Neural cell (in vitro differentiated cells): ENCODE measurements at regions not wholly inside any gene's neighbourhood (a gene's known extent, or its start where the extent isn't known, plus 50 kb on each side); places are given as distances from the start of the nearest gene placed in this dataset.

ENCODE experiments used
- H2AFZ ChIP-seq: fragments of 200-600, 300-800 bp; sonication (generic), shearing (Covaris generic); 2 replicates; pipeline ENCODE4 v1.6.0; 2014; ENCODE audit warnings: low read depth, mild to moderate bottlenecking, antibody characterized with exemption, low read length, moderate library complexity
- H3F3A ChIP-seq: fragments of 200-600 bp; shearing (Covaris generic); 2 replicates; pipeline ENCODE4 v1.6.1; 2016; ENCODE audit warnings: mild to moderate bottlenecking, moderate library complexity, mixed read lengths, antibody characterized with exemption, low read length; ENCODE audit not compliant: insufficient read depth, poor library complexity, severe bottlenecking
- H3K27ac ChIP-seq: fragments of 200-600, 300-800 bp; sonication (generic), shearing (Covaris generic); 2 replicates; pipeline ENCODE4 v1.5.1; 2014; ENCODE audit warnings: mild to moderate bottlenecking, low read length, moderate library complexity
- H3K27me3 ChIP-seq: fragments of 300-800, 200-600 bp; sonication (generic), shearing (Covaris generic); 2 replicates; pipeline ENCODE4 v1.6.0; 2014; ENCODE audit warnings: mild to moderate bottlenecking, low read depth, low read length, moderate library complexity; ENCODE audit not compliant: insufficient read depth
- H3K36me3 ChIP-seq: fragments of 300-800, 200-600 bp; sonication (generic), shearing (Covaris generic); 2 replicates; pipeline ENCODE4 v1.5.1; 2014; ENCODE audit warnings: mild to moderate bottlenecking, antibody characterized with exemption, low read length, moderate library complexity; ENCODE audit not compliant: insufficient read depth
- H3K4me2 ChIP-seq: fragments of 300-800, 200-600 bp; sonication (generic), shearing (Covaris generic); 2 replicates; pipeline ENCODE4 v1.6.0; 2014; ENCODE audit warnings: mild to moderate bottlenecking, low read length
- H3K4me3 ChIP-seq: fragments of 300-800, 200-600 bp; sonication (generic), shearing (Covaris generic); 2 replicates; pipeline ENCODE4 v1.5.1; 2014; ENCODE audit warnings: mild to moderate bottlenecking, low read length, moderate library complexity
- H3K79me2 ChIP-seq: fragments of 200-600 bp; shearing (Covaris generic); replicated peaks from 2 replicates; pipeline ENCODE4 v1.6.0; 2014; ENCODE audit warnings: mild to moderate bottlenecking, low read length, moderate library complexity; ENCODE audit not compliant: insufficient read depth
- H3K9ac ChIP-seq: fragments of 300-800, 200-600 bp; sonication (generic), shearing (Covaris generic); 2 replicates; pipeline ENCODE4 v1.6.1; 2016; ENCODE audit warnings: mild to moderate bottlenecking, low read length, mixed read lengths
- H3K9me2 ChIP-seq: fragments of 200-600 bp; shearing (Covaris generic); 2 replicates; pipeline ENCODE4 v1.6.1; 2016; ENCODE audit warnings: mild to moderate bottlenecking, low read length, mixed read lengths; ENCODE audit not compliant: insufficient read depth
- H3K9me3 ChIP-seq: fragments of 200-600, 300-800 bp; sonication (generic), shearing (Covaris generic); 2 replicates; pipeline ENCODE4 v1.6.1; 2016; ENCODE audit warnings: mild to moderate bottlenecking, mixed run types, low read length, moderate library complexity, mixed read lengths
- H4K20me1 ChIP-seq: fragments of 200-600 bp; shearing (Covaris generic); 2 replicates; pipeline ENCODE4 v1.6.1; 2016; ENCODE audit warnings: mild to moderate bottlenecking, mixed run types; ENCODE audit not compliant: insufficient read depth
- EP300 ChIP-seq: fragments of 450-650 bp; conservative IDR thresholded peaks from 2 replicates; pipeline ENCODE4 v1.6.1; 2014; ENCODE audit warnings: antibody characterized with exemption, mild to moderate bottlenecking, moderate library complexity; ENCODE audit not compliant: poor library complexity, severe bottlenecking
- EZH2 ChIP-seq: fragments of 200-600, 300-800 bp; shearing (Covaris generic), sonication (generic); IDR thresholded peaks from 2 replicates; pipeline ENCODE4 v1.6.1; 2014; ENCODE audit warnings: antibody characterized with exemption, low read length, borderline replicate concordance, mild to moderate bottlenecking; ENCODE audit not compliant: insufficient read depth, poor library complexity, severe bottlenecking
- MXI1 ChIP-seq: fragments of 450-650 bp; conservative IDR thresholded peaks from 2 replicates; pipeline ENCODE4 v1.6.1; 2014; ENCODE audit warnings: antibody characterized with exemption, mild to moderate bottlenecking; ENCODE audit not compliant: poor library complexity, severe bottlenecking
- POLR2AphosphoS5 ChIP-seq: IDR thresholded peaks from 2 replicates; pipeline ENCODE4 v1.6.1; 2012
- RAD21 ChIP-seq: fragments of 450-650 bp; conservative IDR thresholded peaks from 2 replicates; pipeline ENCODE4 v1.6.1; 2014; ENCODE audit warnings: antibody characterized with exemption, mild to moderate bottlenecking, moderate library complexity
- SMC3 ChIP-seq: fragments of 450-650 bp; conservative IDR thresholded peaks from 2 replicates; pipeline ENCODE4 v1.6.1; 2014; ENCODE audit warnings: antibody characterized with exemption, mild to moderate bottlenecking, moderate library complexity; ENCODE audit not compliant: poor library complexity
- TAF1 ChIP-seq: IDR thresholded peaks from 2 replicates; pipeline ENCODE4 v1.6.1; 2012; ENCODE audit warnings: low read depth
- TF ChIP-seq, protein P1 (sequence below): fragments of 450-650 bp; IDR thresholded peaks from 2 replicates; pipeline ENCODE4 v1.5.1; 2014; ENCODE audit warnings: antibody characterized with exemption, mild to moderate bottlenecking, moderate library complexity; ENCODE audit not compliant: poor library complexity, severe bottlenecking
- TF ChIP-seq, protein P2 (sequence below): IDR thresholded peaks from 2 replicates; pipeline ENCODE4 v1.6.1; 2012; ENCODE audit warnings: borderline replicate concordance

GRCh38 chr7:50858528-50859245 is 76.0 kb upstream of the GRB10 start:
- Histone ChIP-seq H3K36me3 (no peaks in the 10 kb centered on the region), H3K79me2 (no peaks in the 10 kb centered on the region), H3K27me3 (no peaks in the 10 kb centered on the region), H3K27ac (no peak overlapping the region), H2AFZ (no peak overlapping the region), H4K20me1 (no peaks in the 10 kb centered on the region), H3K4me3 (no peak overlapping the region), H3K9me2 (no peaks in the 10 kb centered on the region), H3F3A (no peaks in the 10 kb centered on the region), H3K9me3 (no peaks in the 10 kb centered on the region), H3K4me2 (no peak overlapping the region), H3K9ac (no peak overlapping the region)
- TF ChIP-seq POLR2AphosphoS5, result no peak
- TF ChIP-seq SMC3, result no peak
- TF ChIP-seq, protein P1, sequence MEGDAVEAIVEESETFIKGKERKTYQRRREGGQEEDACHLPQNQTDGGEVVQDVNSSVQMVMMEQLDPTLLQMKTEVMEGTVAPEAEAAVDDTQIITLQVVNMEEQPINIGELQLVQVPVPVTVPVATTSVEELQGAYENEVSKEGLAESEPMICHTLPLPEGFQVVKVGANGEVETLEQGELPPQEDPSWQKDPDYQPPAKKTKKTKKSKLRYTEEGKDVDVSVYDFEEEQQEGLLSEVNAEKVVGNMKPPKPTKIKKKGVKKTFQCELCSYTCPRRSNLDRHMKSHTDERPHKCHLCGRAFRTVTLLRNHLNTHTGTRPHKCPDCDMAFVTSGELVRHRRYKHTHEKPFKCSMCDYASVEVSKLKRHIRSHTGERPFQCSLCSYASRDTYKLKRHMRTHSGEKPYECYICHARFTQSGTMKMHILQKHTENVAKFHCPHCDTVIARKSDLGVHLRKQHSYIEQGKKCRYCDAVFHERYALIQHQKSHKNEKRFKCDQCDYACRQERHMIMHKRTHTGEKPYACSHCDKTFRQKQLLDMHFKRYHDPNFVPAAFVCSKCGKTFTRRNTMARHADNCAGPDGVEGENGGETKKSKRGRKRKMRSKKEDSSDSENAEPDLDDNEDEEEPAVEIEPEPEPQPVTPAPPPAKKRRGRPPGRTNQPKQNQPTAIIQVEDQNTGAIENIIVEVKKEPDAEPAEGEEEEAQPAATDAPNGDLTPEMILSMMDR, result no peak
- TF ChIP-seq TAF1, result no peak
- no peak for TF ChIP-seq EP300
- TF ChIP-seq RAD21, result no peak
- TF ChIP-seq MXI1, result no peak
- TF ChIP-seq, protein P2, sequence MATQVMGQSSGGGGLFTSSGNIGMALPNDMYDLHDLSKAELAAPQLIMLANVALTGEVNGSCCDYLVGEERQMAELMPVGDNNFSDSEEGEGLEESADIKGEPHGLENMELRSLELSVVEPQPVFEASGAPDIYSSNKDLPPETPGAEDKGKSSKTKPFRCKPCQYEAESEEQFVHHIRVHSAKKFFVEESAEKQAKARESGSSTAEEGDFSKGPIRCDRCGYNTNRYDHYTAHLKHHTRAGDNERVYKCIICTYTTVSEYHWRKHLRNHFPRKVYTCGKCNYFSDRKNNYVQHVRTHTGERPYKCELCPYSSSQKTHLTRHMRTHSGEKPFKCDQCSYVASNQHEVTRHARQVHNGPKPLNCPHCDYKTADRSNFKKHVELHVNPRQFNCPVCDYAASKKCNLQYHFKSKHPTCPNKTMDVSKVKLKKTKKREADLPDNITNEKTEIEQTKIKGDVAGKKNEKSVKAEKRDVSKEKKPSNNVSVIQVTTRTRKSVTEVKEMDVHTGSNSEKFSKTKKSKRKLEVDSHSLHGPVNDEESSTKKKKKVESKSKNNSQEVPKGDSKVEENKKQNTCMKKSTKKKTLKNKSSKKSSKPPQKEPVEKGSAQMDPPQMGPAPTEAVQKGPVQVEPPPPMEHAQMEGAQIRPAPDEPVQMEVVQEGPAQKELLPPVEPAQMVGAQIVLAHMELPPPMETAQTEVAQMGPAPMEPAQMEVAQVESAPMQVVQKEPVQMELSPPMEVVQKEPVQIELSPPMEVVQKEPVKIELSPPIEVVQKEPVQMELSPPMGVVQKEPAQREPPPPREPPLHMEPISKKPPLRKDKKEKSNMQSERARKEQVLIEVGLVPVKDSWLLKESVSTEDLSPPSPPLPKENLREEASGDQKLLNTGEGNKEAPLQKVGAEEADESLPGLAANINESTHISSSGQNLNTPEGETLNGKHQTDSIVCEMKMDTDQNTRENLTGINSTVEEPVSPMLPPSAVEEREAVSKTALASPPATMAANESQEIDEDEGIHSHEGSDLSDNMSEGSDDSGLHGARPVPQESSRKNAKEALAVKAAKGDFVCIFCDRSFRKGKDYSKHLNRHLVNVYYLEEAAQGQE, result no peak
- no peak for TF ChIP-seq EZH2

DNA sequence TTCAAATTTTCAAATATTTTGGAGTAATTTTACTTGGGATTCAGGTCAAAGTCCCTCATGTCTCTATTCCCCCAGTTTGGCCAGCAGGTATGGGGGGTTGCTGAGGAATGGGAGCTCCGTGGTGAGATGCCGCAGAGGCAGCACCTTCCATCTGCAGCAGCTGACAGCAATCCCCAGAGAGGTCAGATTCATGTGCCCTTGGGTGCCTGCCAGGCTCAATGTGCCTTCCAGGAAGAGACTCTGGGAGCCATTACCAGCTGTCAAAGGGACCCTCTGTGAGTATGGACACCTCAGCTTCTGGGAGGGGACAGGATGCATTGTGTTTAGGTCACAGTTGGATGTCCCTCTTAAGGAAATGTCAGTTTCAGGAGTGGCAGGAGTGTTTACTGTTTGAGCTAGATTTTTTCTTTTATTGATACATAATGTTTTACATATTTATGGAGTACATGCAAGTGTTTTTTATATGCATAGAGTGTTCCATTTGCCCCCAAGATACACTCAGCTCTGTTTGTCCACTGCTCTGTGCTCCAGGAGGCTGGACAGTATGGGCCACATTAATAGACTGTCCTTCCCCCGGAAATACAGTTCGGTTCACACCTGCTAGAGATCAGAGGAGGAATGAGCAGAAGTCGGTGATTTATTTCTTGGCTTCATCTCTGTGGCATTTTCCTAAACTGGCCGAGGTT is 75.3 kb upstream of the GRB10 start:
- no peaks in the 10 kb centered on the region for H3K9me3 ChIP-seq
- H3K27me3 ChIP-seq, result no peaks in the 10 kb centered on the region
- no peak overlapping the region for H3K4me3 ChIP-seq
- no peaks in the 10 kb centered on the region for H3K36me3 ChIP-seq
- H4K20me1 ChIP-seq, result no peaks in the 10 kb centered on the region
- no peaks in the 10 kb centered on the region for H3K79me2 ChIP-seq
- no peak overlapping the region for H3K9ac ChIP-seq
- no peaks in the 10 kb centered on the region for H3K9me2 ChIP-seq
- no peak overlapping the region for H3K27ac ChIP-seq
- no peak overlapping the region for H3K4me2 ChIP-seq
- no peak overlapping the region for H2AFZ ChIP-seq
- H3F3A ChIP-seq, result no peaks in the 10 kb centered on the region
- TF ChIP-seq MXI1, result no peak
- TF ChIP-seq, protein P2, result no peak
- TF ChIP-seq RAD21, result no peak
- TF ChIP-seq SMC3, result no peak
- no peak for TF ChIP-seq POLR2AphosphoS5
- no peak for TF ChIP-seq TAF1
- TF ChIP-seq EP300, result no peak
- TF ChIP-seq EZH2, result no peak
- TF ChIP-seq, protein P1, result no peak
